Smooth muscle cell (in vitro differentiated cells): ENCODE measurements at regions not wholly inside any gene's neighbourhood (a gene's known extent, or its start where the extent isn't known, plus 50 kb on each side); places are given as distances from the start of the nearest gene placed in this dataset.

Experiments used
- DNase-seq: peaks from one replicate; lab custom pipeline; 2025; ENCODE audit not compliant: unreplicated experiment; lab: John Stamatoyannopoulos, UW
- H2AFZ ChIP-seq: fragments of 200-600 bp; sonication (generic); 2 replicates; pipeline ENCODE4 v1.6.0; 2016; ENCODE audit warnings: antibody characterized with exemption, low read depth, mild to moderate bottlenecking
- H3F3A ChIP-seq: fragments of 200-600 bp; sonication (generic); 2 replicates; pipeline ENCODE4 v1.6.0; 2017; ENCODE audit warnings: antibody characterized with exemption, low read depth
- H3K27ac ChIP-seq: fragments of 200-600 bp; sonication (generic); 2 replicates; pipeline ENCODE4 v1.5.1; 2016; ENCODE audit warnings: low read depth, mild to moderate bottlenecking
- H3K27me3 ChIP-seq: fragments of 200-600 bp; sonication (generic); 2 replicates; pipeline ENCODE4 v1.6.1; 2016; ENCODE audit warnings: low read depth, mild to moderate bottlenecking
- H3K36me3 ChIP-seq: fragments of 200-600 bp; sonication (generic); 2 replicates; pipeline ENCODE4 v1.5.1; 2016; ENCODE audit warnings: low read depth
- H3K4me1 ChIP-seq: fragments of 200-600 bp; sonication (generic); 2 replicates; pipeline ENCODE4 v1.5.1; 2016; ENCODE audit warnings: low read depth
- H3K4me2 ChIP-seq: fragments of 200-600 bp; sonication (generic); 2 replicates; pipeline ENCODE4 v1.6.0; 2016; ENCODE audit warnings: mild to moderate bottlenecking
- H3K4me3 ChIP-seq: fragments of 200-600 bp; sonication (generic); 2 replicates; pipeline ENCODE4 v1.5.1; 2016; ENCODE audit warnings: mild to moderate bottlenecking
- H3K79me2 ChIP-seq: fragments of 200-600 bp; sonication (generic); 2 replicates; pipeline ENCODE4 v1.6.0; 2016; ENCODE audit warnings: low read depth, mild to moderate bottlenecking
- H3K9ac ChIP-seq: fragments of 200-600 bp; sonication (generic); 2 replicates; pipeline ENCODE4 v1.6.0; 2016; ENCODE audit warnings: low read depth
- H3K9me3 ChIP-seq: fragments of 200-600 bp; sonication (generic); replicated peaks from 2 replicates; pipeline ENCODE4 v1.5.1; 2016; ENCODE audit warnings: low read depth
- H4K20me1 ChIP-seq: fragments of 200-600 bp; sonication (generic); 2 replicates; pipeline ENCODE4 v1.6.0; 2016; ENCODE audit warnings: low read depth
- CTCF ChIP-seq: fragments of 200-600 bp; sonication (generic); IDR thresholded peaks from 2 replicates; pipeline ENCODE4 v1.5.1; 2017; ENCODE audit warnings: borderline replicate concordance, mild to moderate bottlenecking, antibody characterized with exemption; ENCODE audit not compliant: insufficient read depth, poor library complexity, severe bottlenecking
- WGBS: methylation state at CpG from one replicate; pipeline ENCODE4 v1.1.7; 2016; ENCODE audit warnings: low lambda C conversion rate; 5-methylcytosine and 5-hydroxymethylcytosine counted together

GRCh38 chr3:805326-805725, 287.5 kb upstream of the CNTN6 start:
- Histone ChIP-seq H3K4me1 (no peaks in the 10 kb centered on the region), H3K9ac (no peak overlapping the region), H3F3A (no peaks in the 10 kb centered on the region), H3K27ac (no peak overlapping the region), H3K9me3 (no peaks in the 10 kb centered on the region), H3K4me2 (no peak overlapping the region), H2AFZ (no peak overlapping the region), H3K27me3 (no peaks in the 10 kb centered on the region), H3K79me2 (no peaks in the 10 kb centered on the region), H3K36me3 (no peaks in the 10 kb centered on the region), H3K4me3 (no peak overlapping the region), H4K20me1 (no peaks in the 10 kb centered on the region)
- WGBS: 82% methylated on average over 1 of the region's 1 CpG
- DNase-seq: no peak
- TF ChIP-seq CTCF: no peak

- Histone ChIP-seq H3F3A (no peaks in the 10 kb centered on the region), H3K27ac (no peak overlapping the region), H2AFZ (no peak overlapping the region), H3K4me2 (no peak overlapping the region), H3K79me2 (no peaks in the 10 kb centered on the region), H3K9me3 (no peaks in the 10 kb centered on the region), H3K36me3 (no peaks in the 10 kb centered on the region), H3K4me3 (no peak overlapping the region), H3K9ac (no peak overlapping the region), H3K4me1 (no peaks in the 10 kb centered on the region), H4K20me1 (no peaks in the 10 kb centered on the region), H3K27me3 (no peaks in the 10 kb centered on the region)
- 90% methylated on average over 2 of the region's 2 CpGs for WGBS
- no peak for DNase-seq
- TF ChIP-seq CTCF: no peak
Measured at GRCh38 chr3:806006-806405, 286.8 kb upstream of the CNTN6 start.

GRCh38 chr3:816605-817004, 276.2 kb upstream of the CNTN6 start:
- no peak for DNase-seq
- Histone ChIP-seq H3K79me2 (no peaks in the 10 kb centered on the region), H3K4me1 (no peaks in the 10 kb centered on the region), H3K27ac (no peak overlapping the region), H3K36me3 (no peaks in the 10 kb centered on the region), H3K9ac (no peak overlapping the region), H3K4me3 (no peak overlapping the region), H2AFZ (no peak overlapping the region), H3K4me2 (no peak overlapping the region), H4K20me1 (no peaks in the 10 kb centered on the region), H3F3A (no peaks in the 10 kb centered on the region), H3K27me3 (no peaks in the 10 kb centered on the region), H3K9me3 (no peaks in the 10 kb centered on the region)
- 88% methylated on average over 5 of the region's 5 CpGs for WGBS
- TF ChIP-seq CTCF: no peak

GRCh38 chr3:834679-835078, 258.1 kb upstream of the CNTN6 start:
- no peak overlapping the region for H2AFZ ChIP-seq
- H3K9ac ChIP-seq: no peak overlapping the region
- H3K27ac ChIP-seq: no peak overlapping the region
- no peak overlapping the region for H3K4me2 ChIP-seq
- no peaks in the 10 kb centered on the region for H3K4me1 ChIP-seq
- H3K27me3 ChIP-seq: no peaks in the 10 kb centered on the region
- H3F3A ChIP-seq: no peaks in the 10 kb centered on the region
- H3K79me2 ChIP-seq: no peaks in the 10 kb centered on the region
- H3K4me3 ChIP-seq: no peak overlapping the region
- H4K20me1 ChIP-seq: no peaks in the 10 kb centered on the region
- no peaks in the 10 kb centered on the region for H3K36me3 ChIP-seq
- WGBS: 89% methylated on average over 1 of the region's 1 CpG
- no peak for DNase-seq
- no peak for TF ChIP-seq CTCF
- H3K9me3 ChIP-seq: no peaks in the 10 kb centered on the region
